ENCODE measurements at regions not wholly inside any gene's neighbourhood (a gene's known extent, or its start where the extent isn't known, plus 50 kb on each side); places are given as distances from the start of the nearest gene placed in this dataset.
A peak's percentile ranks its signal among the peaks of the same experiment; 100 is the strongest.

GRCh38 chr16:13325396-13325795 is 424.0 kb downstream of the SHISA9 start:
- no peaks in the 10 kb centered on the region for H3K79me1 ChIP-seq (ENCODE audit: low read depth in 1 of 2, low read length in 2 of 2)
- no peaks in the 10 kb centered on the region for H3K27me3 ChIP-seq (ENCODE audit: control insufficient read depth, insufficient read depth, low read length)
- no peak overlapping the region for H2BK120ac ChIP-seq (ENCODE audit: low read depth, low read length)
- no peak overlapping the region for H2BK20ac ChIP-seq (ENCODE audit: low read depth, low read length)
- H4K8ac ChIP-seq (ENCODE audit: low read depth in 2 of 2, low read length in 2 of 2), result no peak overlapping the region
- dilution Hi-C loops (cut with HindIII; ENCODE audit: low sequenced_read_pairs, unreplicated experiment) (no loop called here), in situ Hi-C loops (cut with MboI; ENCODE audit: low sequenced_read_pairs) (no loop called here), intact Hi-C loops (cut with micrococcal nuclease) (no loop called here)
- no peak for DNase-seq
- H3K18ac ChIP-seq (ENCODE audit: low read depth, low read length), result no peak overlapping the region
- no peak overlapping the region for H2AFZ ChIP-seq (replicated peaks; ENCODE audit: low read length, poor library complexity)
- H3K23ac ChIP-seq (ENCODE audit: low read depth, low read length), result no peak overlapping the region
- no peak overlapping the region for H2BK5ac ChIP-seq (ENCODE audit: low read depth, low read length, poor library complexity, severe bottlenecking)
- no peak overlapping the region for H3K27ac ChIP-seq (ENCODE audit: insufficient read depth, low read length)
- H3K4ac ChIP-seq (ENCODE audit: low read depth, low read length), result no peak overlapping the region
- ChIA-PET CTCF (no interaction called here), POLR2A (ENCODE audit: unreplicated experiment) (no interaction called here)
- H2AK9ac ChIP-seq (replicated peaks; ENCODE audit: low read depth, low read length, poor library complexity), result no peak overlapping the region
- no peak overlapping the region for H3K14ac ChIP-seq (replicated peaks; ENCODE audit: low read depth, low read length)
- no peak overlapping the region for H3K4me2 ChIP-seq (ENCODE audit: low read depth, low read length)
- no peak overlapping the region for H3K56ac ChIP-seq (ENCODE audit: extremely low read depth, insufficient read depth, low read length)
- no CpG with 5 or more reads among the region's 5 CpGs for WGBS, 2 experiments (ENCODE audit: extremely low coverage in 2 of 2, insufficient read length in 1 of 2)
- H4K91ac ChIP-seq (ENCODE audit: insufficient read depth, low read depth, low read length), result no peak overlapping the region
- H2AK5ac ChIP-seq (ENCODE audit: low read depth, low read length), result no peak overlapping the region
- no peak overlapping the region for H3K4me3 ChIP-seq (ENCODE audit: insufficient read depth, low read depth, low read length)
- TF ChIP-seq CEBPB (IDR thresholded peaks at IDR 0.05; ENCODE audit: low read depth, low read length), result 0 out of 2 replicates have a peak, but pooled peaks have one; percentile 20
- no peak for TF ChIP-seq MAZ (IDR thresholded peaks at IDR 0.05; ENCODE audit: borderline replicate concordance, low read depth, low read length)
- no peak for ATAC-seq (ENCODE audit: low read depth)
- no peak overlapping the region for H2BK15ac ChIP-seq (ENCODE audit: low read depth, low read length)
- H4K20me1 ChIP-seq (ENCODE audit: insufficient read depth, low read length), result no peaks in the 10 kb centered on the region
- no peak overlapping the region for H4K5ac ChIP-seq (ENCODE audit: low read depth, low read length)
- H3K36me3 ChIP-seq (ENCODE audit: control insufficient read depth, insufficient read depth, low read length), result no peaks in the 10 kb centered on the region
- H3K9me1 ChIP-seq (ENCODE audit: insufficient read depth, low read length), result no peaks in the 10 kb centered on the region
- no TSS peak for BruUV-seq (replicated peaks)
- H3K9ac ChIP-seq (ENCODE audit: low read depth, low read length), result no peak overlapping the region
- H3K4me1 ChIP-seq (ENCODE audit: control insufficient read depth, insufficient read depth, low read length), result no peaks in the 10 kb centered on the region
- peaks cover 19% of the 10 kb centered on the region for H3K9me3 ChIP-seq (ENCODE audit: control insufficient read depth, insufficient read depth, low read length)

Data from IMR-90 (cell line).